ENCODE measurements at regions not wholly inside any gene's neighbourhood (a gene's known extent, or its start where the extent isn't known, plus 50 kb on each side); places are given as distances from the start of the nearest gene placed in this dataset.

GRCh38 chr19:29098091-29098490, 114.9 kb downstream of the UQCRFS1 start:
- no peak for DNase-seq (ENCODE audit: low read depth in 3 of 3, low spot score in 2 of 3)

GRCh38 chr19:29096896-29097295, 116.1 kb downstream of the UQCRFS1 start:
- no peak for DNase-seq (ENCODE audit: low read depth in 3 of 3, low spot score in 2 of 3)

- DNase-seq (ENCODE audit: low read depth in 3 of 3, low spot score in 2 of 3), result no peak
These were observed 119.4 kb downstream of the UQCRFS1 start for GRCh38 chr19:29093553-29093908.

GRCh38 chr19:29092712-29093552, 120.0 kb downstream of the UQCRFS1 start:
- no peak for DNase-seq (ENCODE audit: low read depth in 3 of 3, low spot score in 2 of 3)

DNA sequence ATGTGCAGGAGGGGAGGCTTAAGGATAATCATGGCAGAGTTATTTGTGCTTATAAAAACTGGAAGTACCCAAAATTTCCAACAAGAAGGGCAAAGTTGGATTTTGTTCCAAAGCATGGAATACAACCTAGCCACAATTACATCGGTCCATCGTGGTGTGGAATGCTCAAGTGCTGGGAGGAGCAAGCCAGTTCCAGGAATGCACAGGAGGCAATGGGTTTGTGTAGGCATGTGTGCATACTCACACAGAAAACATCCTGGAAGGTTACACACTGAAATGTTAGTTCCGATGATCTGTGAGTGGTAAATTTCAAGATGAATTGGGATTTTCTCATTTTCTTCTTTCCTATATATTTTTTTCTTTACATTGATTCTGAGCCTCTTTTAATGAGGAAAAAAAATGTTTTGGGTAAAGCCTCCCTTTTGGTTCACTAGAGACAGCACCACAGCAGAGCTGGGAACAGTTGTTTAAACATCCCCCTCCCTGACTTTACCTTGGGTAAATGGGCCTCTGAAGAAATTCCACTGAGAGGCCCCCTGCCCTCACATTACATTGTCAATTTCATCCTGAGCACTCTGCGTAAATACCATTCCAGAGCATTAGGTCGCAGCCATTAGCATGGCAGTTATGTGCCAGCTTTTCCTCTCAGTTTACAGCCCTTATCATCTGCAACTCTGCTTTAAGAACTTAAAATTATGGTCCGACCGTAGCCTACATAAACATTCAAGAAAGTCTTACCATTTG, 122.0 kb downstream of the UQCRFS1 start:
- DNase-seq (ENCODE audit: low read depth in 3 of 3, low spot score in 2 of 3), result no peak

- no peak for DNase-seq (ENCODE audit: low read depth in 3 of 3, low spot score in 2 of 3)
These were observed 123.6 kb downstream of the UQCRFS1 start for GRCh38 chr19:29089315-29089870.

GRCh38 chr19:29088761-29089160, 124.2 kb downstream of the UQCRFS1 start:
- no peak for DNase-seq (ENCODE audit: low read depth in 3 of 3, low spot score in 2 of 3)

GRCh38 chr19:29086646-29087045, 126.3 kb downstream of the UQCRFS1 start:
- no peak for DNase-seq (ENCODE audit: low read depth in 3 of 3, low spot score in 2 of 3)

DNA sequence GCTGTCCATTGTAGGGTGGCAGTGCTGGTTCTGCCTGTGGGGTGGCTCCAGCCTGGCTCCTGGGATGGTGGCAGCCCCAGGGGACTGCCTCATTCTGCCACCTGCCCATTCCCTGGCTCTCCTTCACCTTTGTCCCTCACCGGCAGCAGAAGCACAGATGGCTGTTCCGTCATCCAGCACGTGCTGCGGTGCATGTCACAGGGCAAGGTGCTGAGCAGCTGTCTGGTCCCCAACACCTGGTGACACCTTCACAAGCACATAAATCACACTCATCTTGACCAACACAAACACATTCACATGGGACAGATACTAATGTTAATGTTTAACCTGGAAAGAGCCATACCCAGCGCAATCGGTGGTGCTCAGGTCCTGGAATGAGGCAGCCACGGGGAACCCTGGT, 126.8 kb downstream of the UQCRFS1 start:
- DNase-seq (ENCODE audit: low read depth in 3 of 3, low spot score in 2 of 3), result no peak

DNA sequence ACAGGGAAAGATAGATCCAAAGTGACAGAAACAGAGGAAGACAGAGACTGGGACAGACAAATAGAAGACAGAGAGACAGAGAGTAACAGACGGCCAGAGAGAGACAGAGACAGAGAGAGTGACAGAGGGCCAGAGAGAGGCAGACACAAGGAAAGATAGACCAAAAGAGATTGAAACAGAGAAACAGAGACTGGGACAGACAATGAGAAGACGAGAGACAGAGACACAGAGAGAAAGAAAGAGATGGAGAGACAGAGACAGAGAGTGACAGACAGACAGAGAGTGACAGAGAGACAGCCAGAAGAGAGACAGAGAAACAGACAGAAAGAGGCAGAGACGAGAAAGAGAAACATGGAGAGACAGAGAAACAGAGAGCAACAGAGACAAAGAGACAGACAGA, 127.3 kb downstream of the UQCRFS1 start:
- DNase-seq (ENCODE audit: low read depth in 3 of 3, low spot score in 2 of 3), result no peak

- DNase-seq (ENCODE audit: low read depth in 3 of 3, low spot score in 2 of 3), result no peak
These were observed 127.7 kb downstream of the UQCRFS1 start for GRCh38 chr19:29085206-29085605.

DNA sequence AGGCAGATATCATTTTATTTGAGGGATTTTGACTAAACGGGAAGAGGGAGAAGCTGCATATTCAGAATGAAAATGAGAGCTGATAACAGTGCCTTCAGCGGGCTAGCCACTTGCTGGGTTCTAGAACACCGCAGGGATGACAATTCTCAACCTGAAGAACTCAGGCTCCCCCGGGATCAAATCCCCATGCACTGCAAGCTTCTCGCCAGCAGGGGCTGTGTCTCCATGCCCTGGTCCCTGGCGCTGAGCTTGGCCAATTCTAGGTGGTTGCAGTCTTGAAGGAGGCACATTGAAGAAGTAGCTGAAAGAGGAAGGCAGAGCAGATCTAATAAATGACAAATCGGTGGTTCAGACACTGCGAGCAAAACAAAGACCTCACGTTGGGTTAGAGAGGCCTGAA, 128.7 kb downstream of the UQCRFS1 start:
- DNase-seq (ENCODE audit: low read depth in 3 of 3, low spot score in 2 of 3), result no peak

GRCh38 chr19:29083863-29084262, 129.1 kb downstream of the UQCRFS1 start:
- DNase-seq (ENCODE audit: low read depth in 3 of 3, low spot score in 2 of 3), result no peak

GRCh38 chr19:29079356-29080032, 133.5 kb downstream of the UQCRFS1 start:
- DNase-seq (ENCODE audit: low read depth in 3 of 3, low spot score in 2 of 3), result no peak

DNA sequence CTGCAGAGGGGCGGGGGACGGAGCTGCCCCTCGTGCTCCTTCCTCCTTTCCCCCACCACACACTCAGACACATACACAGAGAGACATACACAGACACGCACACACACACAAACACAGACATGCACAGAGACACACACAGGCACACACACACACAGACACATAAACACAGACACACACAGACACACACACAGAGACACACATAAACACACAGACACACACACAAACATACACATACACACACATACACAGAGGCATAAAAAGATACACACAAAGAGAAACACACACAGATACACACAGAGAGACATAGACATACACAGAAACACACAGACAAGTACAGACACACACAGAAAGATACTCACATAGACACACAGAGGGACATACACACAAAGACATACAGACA, 136.0 kb downstream of the UQCRFS1 start:
- DNase-seq (ENCODE audit: low read depth in 3 of 3, low spot score in 2 of 3), result no peak

DNA sequence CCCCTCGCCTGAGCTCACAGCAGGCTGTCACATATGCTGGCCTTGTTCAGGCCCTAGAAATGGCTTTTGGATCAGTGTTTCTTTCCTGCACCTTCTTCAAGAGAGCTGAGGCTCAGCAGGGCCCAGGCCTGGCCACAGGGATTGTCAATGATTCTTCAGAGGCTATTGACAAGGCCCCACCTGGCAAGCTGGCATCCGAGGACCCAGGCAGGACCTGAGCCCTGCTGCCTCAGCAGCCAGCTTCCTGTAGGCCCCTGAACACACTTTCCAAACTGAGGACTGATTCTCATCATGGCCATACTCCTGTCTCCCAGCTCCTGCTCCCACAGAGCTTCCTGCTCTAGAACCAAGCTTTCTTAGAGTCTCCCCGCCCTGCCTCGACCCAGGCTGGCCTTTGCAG, 136.8 kb downstream of the UQCRFS1 start:
- no peak for DNase-seq (ENCODE audit: low read depth in 3 of 3, low spot score in 2 of 3)

DNA sequence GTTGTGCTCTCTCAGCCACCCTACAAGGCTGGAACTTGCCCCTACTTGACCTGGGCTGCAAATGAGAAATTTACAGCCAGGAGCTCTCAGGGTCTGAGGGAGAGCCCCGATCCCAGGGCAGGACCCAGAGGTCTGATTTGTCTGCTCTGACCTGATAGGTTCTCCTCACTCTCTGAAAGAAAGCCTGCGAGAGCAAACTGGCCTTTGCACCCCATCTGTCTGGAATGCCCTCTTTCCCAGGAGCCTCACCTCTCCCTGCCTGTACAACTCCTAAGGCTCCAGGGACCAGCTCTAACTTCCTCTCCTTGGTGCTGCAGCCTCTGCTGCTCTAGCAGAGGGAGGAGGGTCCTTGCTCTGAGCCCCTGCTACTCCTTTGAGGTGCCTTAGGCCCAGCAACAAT, 137.8 kb downstream of the UQCRFS1 start:
- DNase-seq (ENCODE audit: low read depth in 3 of 3, low spot score in 2 of 3), result no peak

- no peak for DNase-seq (ENCODE audit: low read depth in 3 of 3, low spot score in 2 of 3)
These were observed 138.4 kb downstream of the UQCRFS1 start for GRCh38 chr19:29074579-29074978.

DNA sequence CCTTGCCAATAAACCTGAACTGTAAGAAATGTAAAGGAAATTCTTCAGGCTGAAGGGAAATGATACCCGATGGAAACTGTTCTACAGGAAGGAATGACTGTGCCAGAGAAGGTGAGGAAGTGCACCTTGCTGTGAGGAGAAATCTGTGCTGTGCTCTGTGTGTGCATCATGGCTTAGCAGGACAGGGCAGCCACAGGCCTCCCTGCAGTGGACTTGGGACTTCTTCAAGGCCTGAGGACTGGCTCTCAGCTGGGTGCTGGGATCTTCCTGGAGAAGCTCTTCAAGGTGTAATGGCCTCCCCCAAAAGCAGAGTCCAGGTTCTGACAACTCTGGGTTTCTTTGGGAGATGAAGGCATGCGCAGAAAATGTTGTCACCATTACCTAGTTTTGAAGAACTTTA, 145.1 kb downstream of the UQCRFS1 start:
- no peak for DNase-seq (ENCODE audit: low read depth in 3 of 3, low spot score in 2 of 3)

DNA sequence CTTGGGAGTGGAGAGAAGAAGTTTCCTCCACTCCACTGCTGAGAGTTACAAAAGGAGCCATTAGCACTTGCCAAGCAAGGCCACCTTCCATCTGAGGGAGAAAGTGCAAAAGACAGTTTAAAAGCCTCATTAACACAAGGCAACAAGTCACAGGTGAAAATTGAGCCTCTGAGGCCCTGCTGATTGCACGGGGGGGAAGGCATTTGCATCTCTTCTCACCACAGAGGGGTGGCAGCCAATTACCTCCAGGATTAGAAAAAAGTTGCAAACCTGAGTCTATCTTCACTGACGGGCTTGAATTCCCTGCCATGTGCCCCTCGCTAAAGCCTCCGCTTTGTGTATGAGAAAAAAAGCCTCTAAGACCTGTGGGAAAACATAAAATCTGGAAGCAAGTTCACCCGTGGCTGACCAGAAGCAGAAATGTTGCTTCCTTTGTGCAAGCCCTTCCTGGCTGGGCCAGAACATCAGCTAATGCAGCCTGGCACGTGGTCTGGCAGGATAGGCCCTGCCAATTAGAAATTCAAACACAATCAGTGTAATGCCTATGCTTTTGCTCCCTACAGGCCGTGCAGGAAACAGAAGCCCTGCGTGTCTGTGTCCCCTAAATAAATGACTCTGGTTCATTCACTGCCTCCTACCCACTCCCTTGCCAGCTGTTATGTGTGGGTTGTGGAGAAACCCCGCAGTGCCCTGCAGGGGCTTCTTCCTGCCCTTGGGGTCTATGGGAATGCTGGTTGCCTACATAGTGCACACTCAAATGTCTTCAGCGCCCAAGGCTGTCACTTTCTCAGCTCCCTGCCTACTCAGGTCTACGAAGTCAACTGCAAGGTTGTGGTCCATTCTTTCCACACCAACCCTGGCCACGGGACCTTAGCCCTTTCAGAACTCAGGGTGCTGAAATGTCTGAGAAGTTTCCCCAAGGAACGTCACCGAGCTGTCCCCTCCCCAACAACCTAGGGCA, 150.2 kb downstream of the UQCRFS1 start:
- DNase-seq (ENCODE audit: low read depth in 3 of 3, low spot score in 2 of 3), result peak in 1 of 3 donors; percentile 21
